ENCODE measurements at regions not wholly inside any gene's neighbourhood (a gene's known extent, or its start where the extent isn't known, plus 50 kb on each side); places are given as distances from the start of the nearest gene placed in this dataset.
A peak's percentile ranks its signal among the peaks of the same experiment; 100 is the strongest.
"Not testable (repeated sequence)": the region's sequence is repeated elsewhere in the genome, so short reads cannot be mapped to it uniquely, and the experiment has no call there.

DNA sequence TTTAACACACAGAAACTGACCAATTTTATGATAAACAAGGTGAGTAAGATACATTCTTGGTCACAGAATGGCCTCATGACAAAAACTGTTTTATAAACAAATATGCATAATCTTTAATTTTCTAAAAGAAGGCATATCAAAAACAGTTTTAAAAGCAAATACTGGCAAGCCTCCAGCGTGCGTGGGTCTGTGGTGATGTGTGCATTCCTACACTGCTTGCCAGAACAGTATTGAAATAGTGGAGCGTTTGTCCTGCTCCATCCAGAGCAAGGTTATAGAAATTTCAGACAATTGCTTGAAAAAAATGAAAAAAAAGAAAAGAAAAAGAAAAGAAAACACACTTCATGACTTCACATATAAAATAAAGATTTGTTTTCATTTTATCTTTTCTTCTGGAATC is 140.9 kb downstream of the MZT1 start:
- DNase-seq (ENCODE audit: low spot score) = no peak

DNA sequence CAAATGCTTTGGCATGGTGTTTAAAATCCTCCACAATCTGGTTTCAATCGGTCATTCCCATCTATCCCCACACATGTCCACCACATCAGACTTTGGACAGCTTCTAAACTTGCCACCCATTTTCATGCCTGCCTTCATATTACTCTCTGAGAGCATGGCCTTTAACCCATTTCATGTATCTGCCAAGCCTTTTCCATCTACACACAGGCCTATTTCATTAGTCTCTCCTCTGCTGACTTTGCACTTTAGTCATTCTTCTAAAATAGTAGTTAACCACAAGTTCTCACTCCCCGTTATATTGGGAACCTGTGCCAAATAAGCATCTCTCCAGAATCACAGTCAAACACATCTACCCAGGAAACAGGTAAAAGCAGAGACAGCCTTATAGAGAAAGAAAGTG is 142.2 kb downstream of the MZT1 start:
- DNase-seq (ENCODE audit: low spot score) = no peak

DNA sequence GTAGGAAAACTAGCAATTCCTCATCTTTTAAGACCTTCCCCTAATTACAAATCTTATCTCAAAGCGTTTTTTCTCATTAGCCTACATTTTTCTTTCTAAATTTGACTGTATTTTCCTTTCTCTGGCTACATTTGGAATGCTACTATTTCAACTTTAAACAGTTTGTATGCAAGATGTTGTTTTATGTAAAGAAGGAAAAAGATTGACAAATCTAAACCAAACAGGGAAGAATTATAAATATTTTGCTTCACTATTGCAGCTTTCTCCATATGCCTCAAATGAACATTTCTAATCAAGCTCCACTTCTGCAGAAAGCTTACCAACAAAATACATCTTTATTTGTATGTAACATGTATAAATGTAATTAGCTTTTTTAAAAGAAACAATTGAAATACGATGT is 156.2 kb downstream of the MZT1 start:
- no peak for DNase-seq (ENCODE audit: low spot score)

DNA sequence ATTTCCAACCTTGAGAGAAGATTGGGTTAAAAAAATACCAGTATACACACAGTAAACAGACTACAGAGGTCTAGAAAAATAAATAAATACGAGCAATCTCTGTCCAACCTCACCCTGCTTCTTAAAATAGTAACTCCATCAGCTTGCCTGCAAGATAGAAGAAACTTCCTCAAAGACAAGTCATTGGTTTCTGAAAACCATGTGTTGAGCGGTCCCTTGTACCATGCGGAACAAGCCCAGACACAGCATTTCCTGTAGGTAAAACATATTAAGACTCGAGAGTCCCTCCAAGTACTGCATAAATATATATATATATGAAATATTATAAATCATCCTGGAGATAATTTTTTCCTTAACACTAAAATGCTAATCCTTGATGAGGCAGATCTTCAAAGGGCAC is 157.4 kb downstream of the MZT1 start:
- no peak for DNase-seq (ENCODE audit: low spot score)

DNA sequence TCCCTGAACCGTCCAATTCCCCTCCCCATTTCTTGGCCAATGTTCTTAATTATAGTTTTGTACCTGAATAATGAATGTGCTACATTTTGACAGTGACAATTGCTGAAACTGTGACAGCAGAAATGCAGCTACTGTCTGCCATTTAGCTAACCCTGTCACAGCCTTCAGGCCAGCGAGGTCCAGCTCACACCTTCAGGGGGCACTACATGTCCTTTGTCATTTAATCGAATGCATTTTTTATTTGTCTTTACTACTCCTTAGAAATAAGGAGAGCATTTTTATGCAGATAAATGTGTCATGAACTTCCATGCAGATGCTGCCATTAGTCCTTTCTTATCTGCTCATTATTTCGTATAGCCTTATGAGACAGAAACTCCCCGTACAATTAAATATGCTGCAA is 159.9 kb downstream of the MZT1 start:
- DNase-seq (ENCODE audit: low spot score) = no peak

DNA sequence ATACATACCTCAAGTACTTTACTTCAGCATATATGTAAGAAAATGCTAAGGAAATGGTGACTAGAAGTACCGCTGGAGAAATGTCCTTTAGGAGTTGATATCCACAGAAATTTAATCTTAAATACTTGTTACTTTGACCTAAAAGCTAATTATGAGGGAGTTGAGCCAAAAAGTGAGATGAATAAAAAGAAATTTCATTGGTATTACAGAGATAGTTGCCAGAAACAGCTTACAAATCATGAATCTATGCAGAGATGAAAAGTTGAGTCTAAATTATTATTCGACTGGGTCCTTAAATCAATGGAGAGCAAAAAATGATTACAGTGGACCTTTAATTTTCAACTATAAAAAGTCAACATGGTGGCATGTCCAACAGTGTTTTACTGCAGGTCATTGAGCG is 160.9 kb downstream of the MZT1 start:
- no peak for DNase-seq (ENCODE audit: low spot score)

DNA sequence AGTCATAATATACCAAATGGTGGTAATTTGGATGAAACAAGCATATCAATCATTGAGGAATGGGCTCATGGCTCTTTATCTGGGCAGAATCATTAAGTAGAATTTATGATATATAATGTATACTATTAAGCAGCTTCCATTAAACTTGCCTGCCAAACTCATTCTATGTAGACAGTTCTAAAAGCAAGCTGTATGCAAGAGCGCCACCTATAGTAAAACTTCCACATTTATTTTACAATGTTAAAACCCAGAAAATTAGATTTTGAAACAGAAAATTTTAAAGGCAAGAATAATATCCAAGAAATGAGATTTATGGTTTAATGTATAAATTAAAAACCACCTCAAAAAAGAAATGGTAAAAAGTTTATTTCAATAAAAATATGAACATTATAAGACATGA is 161.5 kb downstream of the MZT1 start:
- peak; percentile 74 for DNase-seq (ENCODE audit: low spot score)

DNA sequence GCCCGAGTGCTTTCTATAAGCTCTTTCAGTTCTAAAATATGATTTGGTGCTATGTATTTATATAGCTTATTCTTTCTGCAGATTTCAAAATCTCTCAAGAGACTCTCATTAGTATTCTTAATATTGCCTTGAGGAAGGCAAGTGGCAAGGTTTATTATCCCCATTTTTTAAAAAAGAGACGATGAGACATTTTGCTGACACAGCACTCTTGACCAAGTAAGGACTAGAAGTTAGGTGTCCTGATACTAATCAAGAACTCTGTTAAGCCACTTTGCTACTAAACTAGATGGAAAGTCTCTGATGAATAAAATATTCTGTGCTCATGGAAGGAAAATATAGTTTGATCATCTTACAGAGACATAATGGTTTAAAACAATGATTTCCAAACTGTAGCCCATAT is 164.7 kb downstream of the MZT1 start:
- no peak for DNase-seq (ENCODE audit: low spot score)

DNA sequence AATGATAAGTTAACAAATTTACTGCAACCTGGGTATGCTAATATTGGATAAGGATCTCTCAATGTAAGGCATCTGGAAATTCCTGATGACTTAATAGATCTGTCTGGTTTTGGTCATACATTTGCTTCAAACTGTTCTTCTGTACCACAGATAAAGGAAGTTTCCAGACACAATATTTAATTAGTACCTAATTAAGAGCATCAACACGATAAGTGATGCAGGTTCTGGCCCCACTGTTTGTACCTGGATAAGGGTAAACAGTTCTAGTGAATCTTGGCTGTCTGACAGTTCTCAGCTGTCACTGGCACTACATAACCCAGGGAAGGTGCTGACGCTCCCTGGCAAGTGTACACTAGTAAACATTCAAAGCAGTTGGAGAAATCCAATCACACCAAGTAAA is 165.6 kb downstream of the MZT1 start:
- no peak for DNase-seq (ENCODE audit: low spot score)

DNA sequence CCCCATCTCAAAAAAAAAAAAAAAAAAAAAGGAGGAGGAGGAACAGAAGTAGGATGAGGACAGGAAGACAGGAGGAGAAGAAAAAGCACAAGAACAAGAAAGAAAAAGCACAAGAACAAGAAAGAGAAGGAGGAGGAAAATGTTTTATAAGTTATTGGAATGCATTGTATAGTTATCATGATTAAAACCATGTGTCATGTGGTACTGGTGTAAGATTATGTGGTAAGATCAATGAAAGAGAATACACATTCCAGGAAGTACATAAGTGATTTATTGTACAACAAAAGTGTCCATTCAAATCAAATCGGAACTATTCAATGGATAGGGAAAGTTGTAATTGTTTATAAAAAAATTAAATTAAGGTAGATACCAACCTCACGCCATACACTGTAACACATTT is 167.7 kb downstream of the MZT1 start:
- no peak for DNase-seq (ENCODE audit: low spot score)

DNA sequence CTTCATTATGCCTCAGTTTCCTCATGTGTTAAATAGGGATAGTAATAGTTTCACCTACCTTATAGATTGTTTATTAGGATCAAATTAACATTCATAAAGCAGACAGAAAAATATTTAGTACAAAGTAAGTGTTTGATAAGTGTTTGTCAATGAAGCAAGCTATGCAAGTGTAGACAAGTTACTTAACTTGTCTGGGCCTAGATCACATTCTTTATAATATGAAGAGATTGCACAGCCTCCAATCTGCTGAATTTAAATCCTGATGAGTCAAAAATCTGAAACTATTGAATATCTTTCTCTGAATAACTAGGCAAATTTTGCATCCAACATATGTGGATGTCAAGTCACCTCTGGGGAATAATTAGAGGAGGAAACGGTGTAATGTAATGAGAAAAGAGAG is 170.5 kb downstream of the MZT1 start:
- DNase-seq (ENCODE audit: low spot score) = no peak

DNA sequence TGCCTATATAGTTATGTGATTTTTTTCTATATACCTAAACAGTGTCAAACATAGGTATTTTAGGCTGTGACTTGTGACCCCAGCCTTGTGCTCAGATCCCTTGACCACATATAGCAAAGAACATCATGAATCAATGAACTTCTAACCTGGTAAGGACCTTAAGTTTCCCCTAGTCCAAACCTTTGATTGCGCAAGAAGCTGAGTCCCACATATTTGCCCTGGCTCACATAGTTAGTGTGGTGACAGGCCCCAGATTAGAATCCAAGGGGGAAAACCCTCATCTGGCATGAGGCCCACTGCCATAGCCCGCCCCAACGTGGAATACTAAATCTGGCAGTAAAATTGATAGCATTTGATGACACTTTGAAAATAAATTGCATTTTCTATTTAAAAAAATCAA is 171.8 kb downstream of the MZT1 start:
- no peak for DNase-seq (ENCODE audit: low spot score)

DNA sequence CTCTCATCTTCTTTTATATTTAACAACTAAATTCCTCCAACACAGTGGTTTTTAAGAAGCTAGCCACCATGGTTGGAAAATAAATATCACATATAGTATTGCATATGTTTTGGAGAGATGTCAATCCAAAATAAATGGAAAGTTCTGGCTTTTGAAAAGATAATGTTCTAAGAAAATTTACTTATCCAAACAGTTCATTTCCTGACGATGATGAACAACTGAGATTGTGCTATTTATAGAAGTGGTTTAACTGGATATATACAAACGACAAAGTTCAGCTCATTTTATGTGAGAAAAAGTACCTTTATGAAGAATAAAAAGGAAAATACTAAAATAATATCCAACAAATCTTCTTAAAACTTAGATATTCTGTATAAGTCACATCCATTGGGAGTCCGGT is 174.7 kb downstream of the MZT1 start:
- no peak for DNase-seq (ENCODE audit: low spot score)

DNA sequence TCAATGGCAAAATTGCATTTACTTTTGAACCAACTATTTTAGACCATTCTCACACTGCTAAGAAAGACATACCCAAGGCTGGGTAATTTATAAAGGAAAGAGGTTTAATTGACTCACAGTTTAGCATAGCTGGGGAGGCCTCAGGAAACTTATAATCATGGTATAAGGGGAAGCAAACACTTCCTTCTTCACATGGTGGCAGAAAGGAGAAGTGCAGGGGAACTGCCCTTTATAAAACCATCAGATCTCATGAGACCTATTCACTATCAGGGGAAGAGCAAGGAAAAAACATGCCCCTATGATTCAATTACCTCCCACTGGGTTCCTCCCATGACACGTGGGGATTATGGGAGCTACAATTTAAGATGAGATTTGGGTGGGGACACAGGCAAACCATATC is 181.5 kb downstream of the MZT1 start:
- not testable (repeated sequence) for DNase-seq (ENCODE audit: low spot score)

DNA sequence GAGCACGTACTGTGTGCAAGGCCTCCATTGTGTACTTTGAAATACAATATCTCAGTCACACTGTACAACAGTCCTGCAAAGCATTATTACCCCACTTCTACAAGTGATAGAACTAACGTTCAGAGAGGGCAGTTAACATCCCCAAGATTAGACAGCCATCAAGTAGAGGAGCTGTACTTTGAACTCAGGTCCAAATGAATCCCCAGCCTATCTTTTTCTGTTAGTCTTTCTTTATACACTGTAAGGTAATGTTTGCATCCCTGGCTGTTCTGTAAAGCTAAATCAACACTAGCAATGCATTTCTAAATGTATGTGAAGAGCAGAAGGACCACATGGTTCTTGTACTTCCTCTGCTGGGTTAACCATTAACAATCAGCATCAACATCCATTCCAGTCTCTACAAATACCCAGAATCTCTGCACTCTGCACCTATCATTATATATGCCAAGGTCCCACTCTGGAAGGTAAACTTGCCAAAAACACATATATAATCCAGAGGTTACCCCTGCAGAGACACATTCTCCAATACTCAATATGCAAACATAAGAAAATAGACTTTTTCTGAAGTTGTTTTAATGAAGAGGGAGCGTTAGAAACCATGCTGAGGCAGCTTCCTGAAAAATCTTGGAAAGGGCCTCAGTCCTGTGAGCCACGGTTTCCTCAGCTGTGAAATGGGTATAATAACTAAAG is 182.3 kb downstream of the MZT1 start:
- no peak for DNase-seq (ENCODE audit: low spot score)

DNA sequence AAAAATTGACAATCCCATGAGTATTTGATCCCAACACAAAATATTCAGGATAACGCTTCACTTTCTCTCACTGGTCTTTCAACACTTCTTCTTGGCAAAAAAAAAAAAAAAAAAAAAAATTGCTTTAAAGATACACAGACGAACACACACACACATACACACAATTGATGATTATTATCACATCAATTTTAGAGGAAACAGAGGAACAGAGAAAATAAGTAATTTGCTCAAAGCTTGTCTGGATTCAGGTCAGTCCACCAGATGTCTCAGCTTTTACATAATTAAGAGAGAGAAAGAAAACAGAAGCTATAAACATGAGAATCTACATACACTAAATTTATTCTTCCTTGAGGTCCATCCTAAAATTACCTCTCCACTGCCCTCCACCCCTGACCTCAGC is 183.4 kb downstream of the MZT1 start:
- no peak for DNase-seq (ENCODE audit: low spot score)

DNA sequence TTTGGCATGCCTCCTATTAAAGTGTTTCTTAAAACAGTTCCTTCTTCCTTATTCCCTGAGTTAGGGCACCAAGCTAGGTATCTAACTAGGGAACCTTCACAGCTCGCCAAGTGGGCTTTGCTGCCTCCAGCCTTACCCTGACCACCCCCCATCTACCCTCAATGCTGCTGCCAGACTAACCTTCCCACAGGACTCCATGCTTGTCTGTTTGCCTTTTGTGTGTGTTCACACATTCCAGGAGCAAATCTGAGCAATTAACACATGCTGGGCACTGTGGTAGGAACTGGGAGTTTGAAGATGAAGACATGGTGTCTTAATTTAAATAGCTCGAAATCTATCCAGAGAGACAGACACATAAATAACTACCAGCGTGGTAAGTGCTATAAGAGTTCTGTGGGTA is 185.2 kb downstream of the MZT1 start:
- DNase-seq (ENCODE audit: low spot score) = no peak

DNA sequence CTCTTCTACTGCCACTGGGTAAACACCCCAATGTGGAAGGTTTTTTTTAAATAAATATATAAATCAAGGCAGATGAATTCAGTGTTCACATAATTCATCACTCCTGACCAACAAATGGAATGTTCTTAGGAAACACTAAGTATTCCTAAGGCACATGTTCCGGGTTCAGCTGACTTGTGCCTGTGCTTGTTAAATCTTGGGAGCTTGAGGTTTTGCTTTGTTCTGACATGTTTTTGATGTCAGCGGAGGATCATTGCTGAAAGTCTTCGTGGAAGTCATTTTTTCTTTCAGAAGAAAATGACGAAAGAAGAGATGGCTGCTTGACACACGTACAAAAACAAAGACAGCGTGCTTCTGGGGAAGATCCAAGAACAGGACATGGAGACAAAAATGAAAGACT is 185.8 kb downstream of the MZT1 start:
- no peak for DNase-seq (ENCODE audit: low spot score)

DNA sequence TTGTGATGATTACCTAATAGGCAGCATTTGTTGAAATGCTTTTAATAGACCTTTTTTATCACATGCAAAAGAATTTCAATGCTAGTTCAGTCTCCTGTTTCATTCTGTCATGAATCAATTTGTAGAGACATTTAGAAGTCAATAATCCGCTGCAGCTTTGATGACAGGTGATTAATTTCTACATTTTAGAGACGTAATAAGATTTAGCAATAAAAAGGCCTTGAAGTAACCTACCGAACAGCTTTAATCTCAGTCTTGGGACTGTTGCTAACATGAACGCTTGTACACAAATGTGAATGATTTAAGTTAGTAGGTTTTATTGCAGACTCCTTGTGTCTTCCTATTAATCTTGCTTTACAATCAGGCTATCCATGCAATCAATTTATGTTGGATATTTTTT is 186.5 kb downstream of the MZT1 start:
- DNase-seq (ENCODE audit: low spot score) = no peak

DNA sequence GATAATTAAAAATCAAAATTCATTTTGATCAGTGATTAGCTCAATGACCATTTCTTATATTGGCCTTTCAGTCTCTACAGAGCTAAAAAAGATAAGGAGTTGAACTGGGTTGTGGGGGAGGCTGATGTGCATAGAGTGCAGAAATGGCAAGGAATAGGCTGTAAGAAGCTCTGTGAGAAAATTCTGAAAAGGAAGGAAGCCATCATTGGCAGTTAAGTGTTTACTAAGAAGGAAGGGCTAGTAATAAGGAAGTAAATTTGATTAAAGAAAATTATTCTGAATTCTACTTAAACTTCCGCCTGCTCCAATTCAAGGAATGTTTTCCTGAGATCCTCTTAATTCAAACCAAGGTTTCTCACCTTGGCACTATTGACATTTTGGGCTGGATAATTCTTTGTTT is 187.5 kb downstream of the MZT1 start:
- no peak for DNase-seq (ENCODE audit: low spot score)

DNA sequence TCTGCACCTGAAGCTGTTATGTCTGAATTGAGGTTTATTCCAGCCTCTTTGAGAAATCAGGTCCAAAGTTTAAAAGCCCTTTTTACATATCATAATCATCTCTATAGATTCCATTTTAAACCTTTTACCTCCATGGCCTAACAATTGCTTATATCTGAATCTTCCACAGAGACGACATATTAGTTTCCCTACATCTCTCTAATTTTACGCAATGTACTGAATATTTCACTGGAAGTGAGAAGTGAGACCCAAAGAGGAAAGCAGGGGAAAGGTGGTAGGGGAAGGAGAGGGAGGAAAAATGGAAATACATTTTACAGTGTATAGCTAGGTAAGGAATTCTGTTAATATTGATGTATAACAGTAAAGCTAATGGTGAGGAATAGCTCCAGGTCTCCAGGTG is 189.6 kb downstream of the MZT1 start:
- DNase-seq (ENCODE audit: low spot score) = no peak

DNA sequence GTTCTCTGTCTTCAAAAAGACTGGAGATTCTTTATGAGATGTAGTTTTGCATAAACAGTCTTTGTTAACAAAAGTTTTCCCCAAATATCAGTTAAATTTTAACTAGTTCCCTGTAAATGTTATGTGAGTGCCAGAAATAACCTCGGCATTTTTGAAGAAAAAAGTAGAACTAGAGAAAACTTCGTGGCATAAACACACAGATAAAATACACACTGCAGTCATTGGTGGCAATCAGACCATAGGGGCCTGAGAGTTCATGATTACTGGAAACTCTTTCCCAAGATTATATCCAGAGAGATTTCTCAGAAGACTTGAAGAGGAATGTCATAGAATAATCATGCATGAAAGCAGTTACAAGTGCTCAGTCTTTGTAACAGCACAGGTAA is 190.0 kb downstream of the MZT1 start:
- no peak for DNase-seq (ENCODE audit: low spot score)

DNA sequence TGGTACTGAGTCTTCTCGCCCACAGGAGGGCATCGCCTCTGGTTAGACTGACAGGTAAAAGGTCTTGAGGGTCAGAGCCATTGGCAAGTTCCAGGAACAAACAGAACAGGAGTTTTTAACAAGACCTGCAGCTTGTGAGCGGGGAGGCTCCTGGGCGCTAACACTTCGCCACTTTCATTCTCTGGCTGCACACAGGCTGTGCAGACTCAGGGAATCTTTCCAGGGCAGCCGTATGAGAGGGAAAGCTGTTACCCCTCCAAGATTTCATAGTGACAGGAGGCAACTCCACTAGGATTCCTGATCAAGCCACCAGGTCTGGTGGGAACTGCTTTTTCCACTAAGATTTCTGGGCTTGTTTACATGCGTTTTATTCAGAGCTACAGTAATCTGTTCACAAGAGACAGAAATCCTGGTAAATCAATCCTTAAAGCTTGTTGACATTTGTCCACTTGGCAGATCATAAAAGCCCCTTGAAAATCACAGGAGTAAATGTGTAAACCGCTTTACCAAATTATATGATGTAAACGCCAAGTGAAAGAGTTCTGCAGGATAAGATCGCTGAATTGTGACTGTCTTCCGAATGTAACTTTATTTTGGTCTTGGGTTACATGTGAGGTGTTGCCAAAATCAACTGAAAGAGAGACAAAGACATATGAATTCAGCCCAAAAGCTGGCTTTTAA is 190.6 kb downstream of the MZT1 start:
- DNase-seq (ENCODE audit: low spot score) = no peak
